RWPE1 (cell line): ENCODE measurements at regions not wholly inside any gene's neighbourhood (a gene's known extent, or its start where the extent isn't known, plus 50 kb on each side); places are given as distances from the start of the nearest gene placed in this dataset.
"Not testable (repeated sequence)": the region's sequence is repeated elsewhere in the genome, so short reads cannot be mapped to it uniquely, and the experiment has no call there.

Experiments used
- CTCF ChIA-PET: fragments of 350-600 bp; sonication (Branson Sonifier 250); formaldehyde crosslinking; extraction: SDS; loops from one replicate; lab custom pipeline; 2021; lab: Yijun Ruan, JAX
- POLR2A ChIA-PET: fragments of 400-600 bp; formaldehyde crosslinking; extraction: SDS; loops from one replicate; lab custom pipeline; 2020; ENCODE audit warnings: antibody characterized with exemption; ENCODE audit not compliant: low non-redundant PET; lab: Yijun Ruan, JAX
- DNase-seq: peaks from one replicate; pipeline ENCODE4 v3.0.0; 2012; ENCODE audit warnings: low spot score
- H3K27ac ChIP-seq: fragments of 450-650 bp; 2 replicates; pipeline ENCODE4 v1.5.1; 2017
- CTCF ChIP-seq: fragments of 450-650 bp; conservative IDR thresholded peaks from 2 replicates; pipeline ENCODE4 v1.5.1; 2017; ENCODE audit warnings: low read depth, mild to moderate bottlenecking

- no peak for TF ChIP-seq CTCF
- POLR2A ChIA-PET: no interaction called here
- no peak for DNase-seq
- CTCF ChIA-PET: no interaction called here
- H3K27ac ChIP-seq: no peak overlapping the region
Measured at GRCh38 chr6:63509652-63510352, 62.5 kb upstream of the LOC128125822 start.

- no peak for DNase-seq
- ChIA-PET POLR2A (no interaction called here), CTCF (no interaction called here)
- no peak overlapping the region for H3K27ac ChIP-seq
- no peak for TF ChIP-seq CTCF
Measured at GRCh38 chr6:63510353-63510686, 62.0 kb upstream of the LOC128125822 start.

- POLR2A ChIA-PET: interaction anchor here (0.7 kb wide), 1 partner anchor 14 kb away, joined by 8 read pairs; no protein-coding TSS in a partner anchor
- no peak for DNase-seq
- CTCF ChIA-PET: no interaction called here
- TF ChIP-seq CTCF: no peak
- no peak overlapping the region for H3K27ac ChIP-seq
Measured at GRCh38 chr6:63510849-63511248, 61.4 kb upstream of the LOC128125822 start.

- POLR2A ChIA-PET: no interaction called here
- no peak for DNase-seq
- CTCF ChIA-PET: no interaction called here
- no peak for TF ChIP-seq CTCF
- no peak overlapping the region for H3K27ac ChIP-seq
Measured at GRCh38 chr6:63514488-63515173, 57.6 kb upstream of the LOC128125822 start.

- POLR2A ChIA-PET, CTCF ChIA-PET, DNase-seq, H3K27ac ChIP-seq: not testable (repeated sequence)
Measured at GRCh38 chr6:63515227-63515626, 57.1 kb upstream of the LOC128125822 start.

- DNase-seq: no peak
- ChIA-PET POLR2A (no interaction called here), CTCF (no interaction called here)
- TF ChIP-seq CTCF: no peak
- H3K27ac ChIP-seq: no peak overlapping the region
Measured at GRCh38 chr6:63516186-63516944, 55.9 kb upstream of the LOC128125822 start.
